GM21786 (cell line): ENCODE measurements at regions not wholly inside any gene's neighbourhood (a gene's known extent, or its start where the extent isn't known, plus 50 kb on each side); places are given as distances from the start of the nearest gene placed in this dataset.
"Not testable (repeated sequence)": the region's sequence is repeated elsewhere in the genome, so short reads cannot be mapped to it uniquely, and the experiment has no call there.

ENCODE experiments used
- ATAC-seq: cut with Tn5 transposase; IDR thresholded peaks from one replicate; pipeline ENCODE4 v1.9.1; 2021; ENCODE audit not compliant: unreplicated experiment

- no peak for ATAC-seq
These were observed 132.6 kb upstream of the ASCC3 start for GRCh38 chr6:101013612-101014195.

GRCh38 chr6:101015541-101015940 lies 134.4 kb upstream of the ASCC3 start:
- no peak for ATAC-seq

GRCh38 chr6:101016163-101016562 lies 135.0 kb upstream of the ASCC3 start:
- ATAC-seq = no peak

GRCh38 chr6:101018157-101018556 lies 137.0 kb upstream of the ASCC3 start:
- no peak for ATAC-seq

GRCh38 chr6:101021504-101021903 lies 140.4 kb upstream of the ASCC3 start:
- no peak for ATAC-seq

- no peak for ATAC-seq
These were observed 161.8 kb upstream of the ASCC3 start for GRCh38 chr6:101042966-101043365.

GRCh38 chr6:101058296-101058695 lies 177.2 kb upstream of the ASCC3 start:
- no peak for ATAC-seq

- ATAC-seq = no peak
These were observed 185.4 kb upstream of the ASCC3 start for GRCh38 chr6:101066481-101066880.

- ATAC-seq = no peak
These were observed 188.2 kb upstream of the ASCC3 start for GRCh38 chr6:101069191-101069795.

- no peak for ATAC-seq
These were observed 189.0 kb upstream of the ASCC3 start for GRCh38 chr6:101070044-101070608.

GRCh38 chr6:101077344-101077743 lies 196.2 kb upstream of the ASCC3 start:
- no peak for ATAC-seq

- no peak for ATAC-seq
These were observed 198.7 kb upstream of the ASCC3 start for GRCh38 chr6:101079696-101080270.

- no peak for ATAC-seq
These were observed 199.5 kb upstream of the ASCC3 start for GRCh38 chr6:101080597-101080996.

- ATAC-seq = no peak
These were observed 202.5 kb upstream of the ASCC3 start for GRCh38 chr6:101083533-101084175.

- ATAC-seq = no peak
These were observed 204.2 kb upstream of the ASCC3 start for GRCh38 chr6:101085327-101085726.

- no peak for ATAC-seq
These were observed 205.3 kb upstream of the ASCC3 start for GRCh38 chr6:101086473-101086872.

GRCh38 chr6:101088594-101088993 lies 207.5 kb upstream of the ASCC3 start:
- no peak for ATAC-seq

- ATAC-seq = no peak
These were observed 208.5 kb upstream of the ASCC3 start for GRCh38 chr6:101089640-101090039.

- ATAC-seq = no peak
These were observed 209.2 kb upstream of the ASCC3 start for GRCh38 chr6:101090281-101090680.

- not testable (repeated sequence) for ATAC-seq
These were observed 217.5 kb upstream of the ASCC3 start for GRCh38 chr6:101098605-101099004.

GRCh38 chr6:101102702-101103101 lies 221.6 kb upstream of the ASCC3 start:
- no peak for ATAC-seq

- no peak for ATAC-seq
These were observed 227.2 kb upstream of the ASCC3 start for GRCh38 chr6:101108286-101108685.
